ENCODE measurements at regions not wholly inside any gene's neighbourhood (a gene's known extent, or its start where the extent isn't known, plus 50 kb on each side); places are given as distances from the start of the nearest gene placed in this dataset.

- H2BK120ac ChIP-seq (ENCODE audit: insufficient read depth, low read length, poor library complexity) = no peak overlapping the region
- H3K23ac ChIP-seq (ENCODE audit: low read length) = no peak overlapping the region
- H2AFZ ChIP-seq (ENCODE audit: insufficient read depth, low read length, poor library complexity) = no peak overlapping the region
- no peak overlapping the region for H3K4ac ChIP-seq (ENCODE audit: low read depth, low read length)
- no peak overlapping the region for H4K91ac ChIP-seq (ENCODE audit: low read depth, low read length)
- no peaks in the 10 kb centered on the region for H3K4me1 ChIP-seq (ENCODE audit: control insufficient read depth in 1 of 2, insufficient read depth in 2 of 2, low read length in 2 of 2)
- no peaks in the 10 kb centered on the region for H3K9me3 ChIP-seq (ENCODE audit: insufficient read depth, low read depth, low read length)
- H2AK5ac ChIP-seq (ENCODE audit: low read length) = no peak overlapping the region
- H3K36me3 ChIP-seq (ENCODE audit: control insufficient read depth in 1 of 2, insufficient read depth in 2 of 2, low read length in 2 of 2) = no peaks in the 10 kb centered on the region
- no peak overlapping the region for H3K14ac ChIP-seq (ENCODE audit: low read length)
- no peaks in the 10 kb centered on the region for H3K79me2 ChIP-seq (ENCODE audit: control insufficient read depth, insufficient read depth, low read length, poor library complexity)
- H3K4me2 ChIP-seq (ENCODE audit: low read length) = no peak overlapping the region
- no peak overlapping the region for H2BK12ac ChIP-seq (ENCODE audit: low read length)
- no peak overlapping the region for H3K27ac ChIP-seq (ENCODE audit: low read depth, low read length)
- H2BK5ac ChIP-seq (ENCODE audit: low read depth, low read length, poor library complexity) = no peak overlapping the region
- no peak overlapping the region for H3K18ac ChIP-seq (ENCODE audit: low read length)
- H4K8ac ChIP-seq (ENCODE audit: low read depth, low read length) = no peak overlapping the region
- no peak overlapping the region for H4K12ac ChIP-seq (ENCODE audit: low read depth, low read length)
- no peak overlapping the region for H3K4me3 ChIP-seq (ENCODE audit: low read depth, low read length)
- no peaks in the 10 kb centered on the region for H3K27me3 ChIP-seq (ENCODE audit: insufficient read depth, low read length)
- H3K79me1 ChIP-seq (ENCODE audit: low read length) = no peaks in the 10 kb centered on the region
- DNase-seq = no peak
- no CpG with 5 or more reads among the region's 2 CpGs for WGBS (ENCODE audit: extremely low coverage, insufficient coverage, insufficient read length)
- H3K9ac ChIP-seq (ENCODE audit: low read length) = no peak overlapping the region
These were observed 247.0 kb upstream of the NBEA start for GRCh38 chr13:34695063-34695462.

- Histone ChIP-seq H2BK120ac (ENCODE audit: insufficient read depth, low read length, poor library complexity) (no peak overlapping the region), H2AFZ (ENCODE audit: insufficient read depth, low read length, poor library complexity) (no peak overlapping the region), H3K23ac (ENCODE audit: low read length) (no peak overlapping the region), H3K79me2 (ENCODE audit: control insufficient read depth, insufficient read depth, low read length, poor library complexity) (no peaks in the 10 kb centered on the region), H4K8ac (ENCODE audit: low read depth, low read length) (no peak overlapping the region), H3K14ac (ENCODE audit: low read length) (no peak overlapping the region), H3K18ac (ENCODE audit: low read length) (no peak overlapping the region), H3K4me2 (ENCODE audit: low read length) (no peak overlapping the region), H2BK5ac (ENCODE audit: low read depth, low read length, poor library complexity) (no peak overlapping the region), H3K4me1 (ENCODE audit: control insufficient read depth in 1 of 2, insufficient read depth in 2 of 2, low read length in 2 of 2) (no peaks in the 10 kb centered on the region), H3K36me3 (ENCODE audit: control insufficient read depth in 1 of 2, insufficient read depth in 2 of 2, low read length in 2 of 2) (no peaks in the 10 kb centered on the region), H4K12ac (ENCODE audit: low read depth, low read length) (no peak overlapping the region), H4K91ac (ENCODE audit: low read depth, low read length) (no peak overlapping the region), H2BK12ac (ENCODE audit: low read length) (no peak overlapping the region), H3K79me1 (ENCODE audit: low read length) (no peaks in the 10 kb centered on the region), H3K27me3 (ENCODE audit: insufficient read depth, low read length) (no peaks in the 10 kb centered on the region), H3K9ac (ENCODE audit: low read length) (no peak overlapping the region), H2AK5ac (ENCODE audit: low read length) (no peak overlapping the region), H3K4me3 (ENCODE audit: low read depth, low read length) (no peak overlapping the region), H3K9me3 (ENCODE audit: insufficient read depth, low read depth, low read length) (no peaks in the 10 kb centered on the region), H3K27ac (ENCODE audit: low read depth, low read length) (no peak overlapping the region), H3K4ac (ENCODE audit: low read depth, low read length) (no peak overlapping the region)
- DNase-seq = no peak
- no CpG with 5 or more reads among the region's 5 CpGs for WGBS (ENCODE audit: extremely low coverage, insufficient coverage, insufficient read length)
These were observed 245.8 kb upstream of the NBEA start for GRCh38 chr13:34696296-34696695.

GRCh38 chr13:34696741-34697140, 245.3 kb upstream of the NBEA start:
- no peak overlapping the region for H2BK12ac ChIP-seq (ENCODE audit: low read length)
- no peak overlapping the region for H3K18ac ChIP-seq (ENCODE audit: low read length)
- no peak overlapping the region for H3K9ac ChIP-seq (ENCODE audit: low read length)
- H2BK5ac ChIP-seq (ENCODE audit: low read depth, low read length, poor library complexity) = no peak overlapping the region
- no peak for DNase-seq
- H4K8ac ChIP-seq (ENCODE audit: low read depth, low read length) = no peak overlapping the region
- no peak overlapping the region for H3K4ac ChIP-seq (ENCODE audit: low read depth, low read length)
- H3K79me1 ChIP-seq (ENCODE audit: low read length) = no peaks in the 10 kb centered on the region
- no peaks in the 10 kb centered on the region for H3K36me3 ChIP-seq (ENCODE audit: control insufficient read depth in 1 of 2, insufficient read depth in 2 of 2, low read length in 2 of 2)
- no peak overlapping the region for H2AFZ ChIP-seq (ENCODE audit: insufficient read depth, low read length, poor library complexity)
- no peak overlapping the region for H4K91ac ChIP-seq (ENCODE audit: low read depth, low read length)
- H3K4me3 ChIP-seq (ENCODE audit: low read depth, low read length) = no peak overlapping the region
- H2BK120ac ChIP-seq (ENCODE audit: insufficient read depth, low read length, poor library complexity) = no peak overlapping the region
- H4K12ac ChIP-seq (ENCODE audit: low read depth, low read length) = no peak overlapping the region
- no peaks in the 10 kb centered on the region for H3K4me1 ChIP-seq (ENCODE audit: control insufficient read depth in 1 of 2, insufficient read depth in 2 of 2, low read length in 2 of 2)
- no peak overlapping the region for H3K27ac ChIP-seq (ENCODE audit: low read depth, low read length)
- H3K14ac ChIP-seq (ENCODE audit: low read length) = no peak overlapping the region
- no peaks in the 10 kb centered on the region for H3K9me3 ChIP-seq (ENCODE audit: insufficient read depth, low read depth, low read length)
- H3K79me2 ChIP-seq (ENCODE audit: control insufficient read depth, insufficient read depth, low read length, poor library complexity) = no peaks in the 10 kb centered on the region
- no CpG with 5 or more reads among the region's 14 CpGs for WGBS (ENCODE audit: extremely low coverage, insufficient coverage, insufficient read length)
- H3K4me2 ChIP-seq (ENCODE audit: low read length) = no peak overlapping the region
- no peaks in the 10 kb centered on the region for H3K27me3 ChIP-seq (ENCODE audit: insufficient read depth, low read length)
- no peak overlapping the region for H2AK5ac ChIP-seq (ENCODE audit: low read length)
- no peak overlapping the region for H3K23ac ChIP-seq (ENCODE audit: low read length)

GRCh38 chr13:34698945-34699344, 243.1 kb upstream of the NBEA start:
- Histone ChIP-seq H3K4me3 (ENCODE audit: low read depth, low read length) (no peak overlapping the region), H3K4me2 (ENCODE audit: low read length) (no peak overlapping the region), H2AK5ac (ENCODE audit: low read length) (no peak overlapping the region), H3K9me3 (ENCODE audit: insufficient read depth, low read depth, low read length) (no peaks in the 10 kb centered on the region), H2BK120ac (ENCODE audit: insufficient read depth, low read length, poor library complexity) (no peak overlapping the region), H3K9ac (ENCODE audit: low read length) (no peak overlapping the region), H2AFZ (ENCODE audit: insufficient read depth, low read length, poor library complexity) (no peak overlapping the region), H3K79me1 (ENCODE audit: low read length) (no peaks in the 10 kb centered on the region), H3K27ac (ENCODE audit: low read depth, low read length) (no peak overlapping the region), H3K27me3 (ENCODE audit: insufficient read depth, low read length) (no peaks in the 10 kb centered on the region), H3K36me3 (ENCODE audit: control insufficient read depth in 1 of 2, insufficient read depth in 2 of 2, low read length in 2 of 2) (no peaks in the 10 kb centered on the region), H3K79me2 (ENCODE audit: control insufficient read depth, insufficient read depth, low read length, poor library complexity) (no peaks in the 10 kb centered on the region), H3K4me1 (ENCODE audit: control insufficient read depth in 1 of 2, insufficient read depth in 2 of 2, low read length in 2 of 2) (no peaks in the 10 kb centered on the region), H2BK5ac (ENCODE audit: low read depth, low read length, poor library complexity) (no peak overlapping the region), H4K12ac (ENCODE audit: low read depth, low read length) (no peak overlapping the region), H3K23ac (ENCODE audit: low read length) (no peak overlapping the region), H4K91ac (ENCODE audit: low read depth, low read length) (no peak overlapping the region), H3K4ac (ENCODE audit: low read depth, low read length) (no peak overlapping the region), H2BK12ac (ENCODE audit: low read length) (no peak overlapping the region), H3K18ac (ENCODE audit: low read length) (no peak overlapping the region), H3K14ac (ENCODE audit: low read length) (no peak overlapping the region), H4K8ac (ENCODE audit: low read depth, low read length) (no peak overlapping the region)
- no CpG with 5 or more reads among the region's 3 CpGs for WGBS (ENCODE audit: extremely low coverage, insufficient coverage, insufficient read length)
- DNase-seq = no peak

Measured in trophoblast cell (in vitro differentiated cells and primary cell).